Ovary (tissue), 7 donors: ENCODE measurements at regions not wholly inside any gene's neighbourhood (a gene's known extent, or its start where the extent isn't known, plus 50 kb on each side); places are given as distances from the start of the nearest gene placed in this dataset.

ENCODE experiments used
- DNase-seq, 5 donors: peaks; one replicate each; pipeline ENCODE4 v3.0.0-alpha.2; 2019 to 2020
- H3K27ac ChIP-seq, 2 donors: fragments of 200-600 bp; one replicate each; pipeline versions ENCODE4 v1.5.1 to v1.8.0; 2019 to 2022
- H3K27me3 ChIP-seq: fragments of 200-600 bp; one replicate; pipeline ENCODE4 v1.8.0; 2022
- H3K36me3 ChIP-seq: fragments of 200-600 bp; sonication (generic); one replicate; pipeline ENCODE4 v1.5.1; 2019
- H3K4me1 ChIP-seq: one replicate; pipeline ENCODE4 v1.8.1; 2013; ENCODE audit warnings: mild to moderate bottlenecking, moderate library complexity; ENCODE audit not compliant: insufficient read depth
- H3K4me3 ChIP-seq: fragments of 200-600 bp; sonication (generic); one replicate; pipeline ENCODE4 v1.5.1; 2017
- H3K9me3 ChIP-seq, 2 donors: fragments of 200-600 bp in 1 of 2; sonication (generic) in 1 of 2; one replicate each; pipeline versions ENCODE4 v1.5.1 to v1.8.1; 2013 to 2019; ENCODE audit warnings: mild to moderate bottlenecking in 1 of 2, moderate library complexity in 1 of 2
- EP300 ChIP-seq: sonication (generic); formaldehyde crosslinking; IDR thresholded peaks from one replicate; pipeline ENCODE4 v1.6.1; 2017; ENCODE audit warnings: antibody characterized with exemption
- POLR2A ChIP-seq: fragments of 450-650 bp; IDR thresholded peaks from one replicate; pipeline ENCODE4 v1.6.1; 2017; ENCODE audit warnings: antibody characterized with exemption, mild to moderate bottlenecking, moderate library complexity
- WGBS, 3 donors: extraction: QIAGEN DNeasy Blood & Tissue Kit in 1 of 3; methylation state at CpG; one replicate each; pipeline versions ENCODE4 v1.1.5 to v1.1.7; 2013 to 2017; 5-methylcytosine and 5-hydroxymethylcytosine counted together
- intact Hi-C, 4 donors: fragments of 100-400 bp; cut with DNase I; formaldehyde crosslinking; loops; one replicate each; pipeline versions ENCODE4 v1.11.0 to v1.15.1; 2022 to 2023
- TF ChIP-seq, protein P1 (sequence below), 3 donors: fragments of 450-650 bp in 2 of 3; fragments of 200-600 bp in 1 of 3; IDR thresholded peaks; one replicate each; pipeline versions ENCODE4 v1.5.1 to v1.8.0; 2016 to 2022; ENCODE audit warnings: antibody characterized with exemption in 3 of 3, mild to moderate bottlenecking in 1 of 3
- donor health status: DM: no; HTN: no; CAD: no; lungs with moderate emphysema.
- donor health status: DM: no; HTN: no; CAD: no.
- donor health status: Bipolar disorder and iron deficiency.
- donor health status: DM: no; HTN: no; CAD: no.
- donor health status: DM: yes; HTN: yes; CAD: no.

- no peak for DNase-seq
- H3K4me1 ChIP-seq, result no peaks in the 10 kb centered on the region
- no peaks in the 10 kb centered on the region for H3K27me3 ChIP-seq
- H3K27ac ChIP-seq, result no peak overlapping the region
- intact Hi-C loops, result no loop called here
- no peaks in the 10 kb centered on the region for H3K9me3 ChIP-seq
- WGBS, 3 donors, result 54 to 69% (median 60%) methylated on average over 2 of the region's 2 CpGs
- no peak overlapping the region for H3K4me3 ChIP-seq
- no peaks in the 10 kb centered on the region for H3K36me3 ChIP-seq
- TF ChIP-seq EP300 (no peak), POLR2A (no peak)
- TF ChIP-seq, protein P1, sequence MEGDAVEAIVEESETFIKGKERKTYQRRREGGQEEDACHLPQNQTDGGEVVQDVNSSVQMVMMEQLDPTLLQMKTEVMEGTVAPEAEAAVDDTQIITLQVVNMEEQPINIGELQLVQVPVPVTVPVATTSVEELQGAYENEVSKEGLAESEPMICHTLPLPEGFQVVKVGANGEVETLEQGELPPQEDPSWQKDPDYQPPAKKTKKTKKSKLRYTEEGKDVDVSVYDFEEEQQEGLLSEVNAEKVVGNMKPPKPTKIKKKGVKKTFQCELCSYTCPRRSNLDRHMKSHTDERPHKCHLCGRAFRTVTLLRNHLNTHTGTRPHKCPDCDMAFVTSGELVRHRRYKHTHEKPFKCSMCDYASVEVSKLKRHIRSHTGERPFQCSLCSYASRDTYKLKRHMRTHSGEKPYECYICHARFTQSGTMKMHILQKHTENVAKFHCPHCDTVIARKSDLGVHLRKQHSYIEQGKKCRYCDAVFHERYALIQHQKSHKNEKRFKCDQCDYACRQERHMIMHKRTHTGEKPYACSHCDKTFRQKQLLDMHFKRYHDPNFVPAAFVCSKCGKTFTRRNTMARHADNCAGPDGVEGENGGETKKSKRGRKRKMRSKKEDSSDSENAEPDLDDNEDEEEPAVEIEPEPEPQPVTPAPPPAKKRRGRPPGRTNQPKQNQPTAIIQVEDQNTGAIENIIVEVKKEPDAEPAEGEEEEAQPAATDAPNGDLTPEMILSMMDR (IDR thresholded peaks at IDR 0.05), result no peak
These were observed 400.0 kb upstream of the HTR1E start for GRCh38 chr6:86537292-86537861.

GRCh38 chr6:86536121-86536520 is 401.2 kb upstream of the HTR1E start:
- intact Hi-C loops, result no loop called here
- no peaks in the 10 kb centered on the region for H3K4me1 ChIP-seq
- no peak overlapping the region for H3K27ac ChIP-seq
- H3K36me3 ChIP-seq, result no peaks in the 10 kb centered on the region
- TF ChIP-seq EP300 (no peak), POLR2A (no peak)
- TF ChIP-seq, protein P1 (IDR thresholded peaks at IDR 0.05), result no peak
- no peak for DNase-seq
- H3K27me3 ChIP-seq, result no peaks in the 10 kb centered on the region
- no peak overlapping the region for H3K4me3 ChIP-seq
- no peaks in the 10 kb centered on the region for H3K9me3 ChIP-seq

- no peak for DNase-seq
- intact Hi-C loops, result no loop called here
- Histone ChIP-seq H3K4me1 (no peaks in the 10 kb centered on the region), H3K36me3 (no peaks in the 10 kb centered on the region), H3K9me3 (no peaks in the 10 kb centered on the region), H3K27me3 (no peaks in the 10 kb centered on the region), H3K4me3 (no peak overlapping the region), H3K27ac (no peak overlapping the region)
- 6 to 16% (median 9%) methylated on average over 1 of the region's 1 CpG for WGBS, 3 donors
- TF ChIP-seq POLR2A, result no peak
- TF ChIP-seq, protein P1 (IDR thresholded peaks at IDR 0.05), result no peak
- TF ChIP-seq EP300, result no peak
These were observed 402.2 kb upstream of the HTR1E start for GRCh38 chr6:86535100-86535499.

- no peak overlapping the region for H3K27ac ChIP-seq
- DNase-seq, result no peak
- H3K27me3 ChIP-seq, result no peaks in the 10 kb centered on the region
- no peaks in the 10 kb centered on the region for H3K4me1 ChIP-seq
- WGBS, 3 donors, result 83 to 95% (median 88%) methylated on average over 1 of the region's 1 CpG
- H3K9me3 ChIP-seq, result no peaks in the 10 kb centered on the region
- H3K4me3 ChIP-seq, result no peak overlapping the region
- intact Hi-C loops, result no loop called here
- H3K36me3 ChIP-seq, result no peaks in the 10 kb centered on the region
- TF ChIP-seq, protein P1 (IDR thresholded peaks at IDR 0.05), result no peak
- no peak for TF ChIP-seq EP300
- no peak for TF ChIP-seq POLR2A
These were observed 407.7 kb upstream of the HTR1E start for GRCh38 chr6:86529635-86530034.
